H54 (cell line): ENCODE measurements at regions not wholly inside any gene's neighbourhood (a gene's known extent, or its start where the extent isn't known, plus 50 kb on each side); places are given as distances from the start of the nearest gene placed in this dataset.

Experiments used
- DNase-seq: peaks from one replicate; pipeline ENCODE4 v3.0.0; 2011; ENCODE audit warnings: low spot score, mixed read lengths; ENCODE audit not compliant: insufficient read length
- FAIRE-seq: peaks from 3 replicates; lab custom pipeline; 2011; peaks lifted over from hg19 to GRCh38; lab: Jason Lieb, UNC
- POLR2A ChIP-seq: IDR thresholded peaks from 2 replicates; pipeline ENCODE4 v1.6.1; 2011; ENCODE audit warnings: low read depth, mild to moderate bottlenecking, low read length

DNA sequence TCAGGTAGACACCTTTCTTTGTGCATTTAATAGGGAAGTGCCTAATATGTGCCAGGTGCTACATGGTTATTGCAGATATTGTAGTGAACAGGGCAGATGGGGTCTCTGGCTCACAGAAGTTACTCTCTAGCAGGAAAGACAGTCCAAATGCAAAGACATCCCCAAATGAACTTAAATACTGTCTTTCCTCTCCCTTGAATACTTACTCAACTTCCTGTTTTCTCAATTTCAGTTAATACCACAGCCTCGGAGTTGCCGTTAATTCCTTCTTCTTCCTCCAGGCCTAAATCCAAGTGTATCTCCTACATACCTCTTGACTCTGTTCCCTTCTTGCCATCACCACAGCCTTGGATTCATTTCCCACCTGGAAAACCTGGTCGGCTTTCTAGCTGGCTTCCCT, 134.3 kb upstream of the SESN3 start:
- no peak for DNase-seq
- no peak for TF ChIP-seq POLR2A
- no peak for FAIRE-seq

DNA sequence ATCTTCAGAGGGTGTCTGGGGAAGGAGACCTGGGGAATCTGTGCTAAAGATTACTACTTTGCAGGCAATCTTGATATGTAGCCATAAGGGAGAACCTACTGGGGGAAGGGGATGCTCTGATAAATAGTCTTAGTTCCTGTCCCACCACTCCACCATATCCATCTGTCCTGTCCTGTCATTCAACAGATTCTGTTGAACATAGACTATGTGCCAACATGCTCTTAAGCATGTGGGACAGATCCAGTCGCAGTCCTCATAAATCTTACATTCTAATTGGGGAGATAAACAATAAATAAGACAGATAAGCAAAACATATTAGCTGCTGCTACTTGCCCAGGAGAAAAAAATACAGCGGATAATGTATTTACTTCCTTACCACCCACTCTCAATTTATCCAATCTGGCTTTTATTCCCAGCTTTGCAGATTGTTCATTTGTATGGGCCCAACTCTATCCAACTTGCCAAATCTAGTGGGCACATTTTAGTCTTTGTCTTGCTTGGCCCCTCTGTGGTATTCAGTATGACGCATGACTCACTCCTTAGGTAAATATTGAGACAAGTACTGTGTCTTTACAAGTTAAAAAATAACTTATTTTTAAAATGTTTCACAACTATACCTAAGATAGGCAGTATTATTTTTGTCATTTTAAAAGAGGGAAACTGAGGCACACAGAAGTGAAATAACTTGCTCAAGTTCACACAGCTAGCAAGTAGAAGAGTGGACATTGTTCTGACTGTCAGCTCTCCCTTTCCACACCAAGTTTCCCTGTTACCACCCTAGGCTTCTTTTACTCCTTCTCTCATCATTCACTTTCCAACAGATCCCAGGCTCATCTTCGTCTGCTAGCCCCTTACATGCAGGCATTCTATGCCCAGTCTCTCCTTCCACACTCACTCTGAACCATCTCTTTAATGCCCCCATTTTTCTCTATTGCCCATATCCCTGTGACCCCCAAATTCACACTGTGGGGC, 133.6 kb upstream of the SESN3 start:
- no peak for TF ChIP-seq POLR2A
- DNase-seq: no peak
- FAIRE-seq: no peak

DNA sequence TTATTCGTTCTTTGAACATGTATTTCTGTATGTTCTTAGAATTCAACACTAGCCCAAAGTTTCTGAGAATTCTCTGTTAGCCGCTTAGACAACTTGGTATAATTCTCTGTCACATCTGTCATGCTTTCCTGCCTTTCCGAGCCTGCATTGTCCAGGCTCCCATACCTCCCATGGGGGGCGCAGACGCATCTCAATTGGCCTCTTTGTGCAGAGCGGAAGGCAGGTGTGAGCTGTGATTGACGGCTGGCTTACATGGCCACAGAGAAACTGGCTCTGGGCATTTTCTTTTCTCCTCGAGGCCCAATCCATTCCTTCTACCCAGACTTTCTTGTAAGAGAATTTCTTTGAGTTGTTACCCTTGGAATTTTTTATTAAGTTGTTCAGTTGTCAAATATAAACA, 132.7 kb upstream of the SESN3 start:
- DNase-seq: no peak
- no peak for TF ChIP-seq POLR2A
- no peak for FAIRE-seq

DNA sequence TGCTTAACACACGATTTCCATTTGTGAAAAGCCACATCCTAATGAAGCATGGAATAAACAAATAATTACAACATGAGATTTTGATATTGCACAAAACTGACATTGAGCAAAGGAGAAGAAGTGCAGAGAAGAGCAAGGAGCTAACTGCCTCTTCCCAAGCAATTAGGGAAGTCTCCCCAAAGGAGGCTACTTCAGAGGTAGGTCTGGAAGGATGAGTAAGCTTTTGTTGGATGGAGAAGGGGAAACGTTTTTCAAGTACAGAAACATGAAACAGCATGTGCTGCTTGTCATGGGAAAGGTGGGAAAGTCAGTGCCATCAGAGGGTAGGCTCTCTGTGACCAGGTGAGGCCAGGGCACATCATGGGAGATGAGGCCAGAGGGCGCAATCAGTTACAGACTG, 132.2 kb upstream of the SESN3 start:
- DNase-seq (no peak), FAIRE-seq (no peak)
- no peak for TF ChIP-seq POLR2A

DNA sequence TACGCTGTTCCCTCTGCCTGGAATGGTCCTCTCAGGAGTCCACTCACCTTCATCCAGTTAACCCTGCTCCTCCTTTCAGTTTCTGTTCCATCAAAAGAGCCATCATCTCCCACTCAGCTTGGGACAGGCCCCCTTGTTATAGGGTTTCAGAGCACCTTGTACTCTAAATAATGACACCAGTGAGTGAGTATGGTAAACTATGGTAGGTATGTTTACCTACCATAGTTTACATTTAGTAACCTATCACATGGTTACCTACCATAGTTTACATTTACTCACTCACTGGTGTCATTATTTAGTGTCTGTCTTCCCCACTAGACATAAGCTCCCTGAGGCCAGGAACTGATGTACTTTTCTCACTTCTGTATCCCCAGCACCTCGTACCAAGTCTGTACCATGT, 130.2 kb upstream of the SESN3 start:
- FAIRE-seq (no peak), DNase-seq (no peak)
- TF ChIP-seq POLR2A: no peak

DNA sequence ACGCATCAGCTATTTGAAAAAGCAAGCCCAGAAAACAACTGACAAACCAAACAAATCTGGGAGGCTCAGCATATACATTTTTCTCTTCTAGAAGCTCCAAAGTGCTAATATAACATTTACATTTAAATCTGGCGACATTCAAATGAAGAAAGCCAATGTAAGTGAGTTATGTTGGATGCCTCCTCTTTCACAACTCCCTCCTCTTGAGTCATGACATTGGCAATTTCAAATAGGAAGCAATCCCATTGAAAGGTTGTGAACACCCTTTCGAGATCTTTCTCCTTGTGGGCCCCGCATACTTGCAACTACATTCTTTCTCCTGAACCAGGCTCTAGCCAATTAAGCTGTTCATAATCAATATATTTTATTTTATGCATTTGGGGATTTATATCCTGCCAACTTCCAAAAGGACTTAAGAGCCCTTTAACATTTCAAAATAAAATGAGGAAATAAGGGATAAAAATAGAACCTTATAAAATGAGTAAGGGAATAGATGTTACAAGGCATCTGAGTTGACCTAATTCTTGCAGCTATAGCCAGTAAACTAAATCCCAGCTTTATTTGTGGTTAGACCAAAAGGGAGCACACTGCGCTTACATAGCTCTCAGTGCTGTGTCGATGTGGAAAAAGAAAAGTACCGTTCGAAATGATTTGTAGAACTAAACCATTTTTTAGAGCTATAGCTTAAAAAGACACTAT, 129.5 kb upstream of the SESN3 start:
- FAIRE-seq: no peak

DNA sequence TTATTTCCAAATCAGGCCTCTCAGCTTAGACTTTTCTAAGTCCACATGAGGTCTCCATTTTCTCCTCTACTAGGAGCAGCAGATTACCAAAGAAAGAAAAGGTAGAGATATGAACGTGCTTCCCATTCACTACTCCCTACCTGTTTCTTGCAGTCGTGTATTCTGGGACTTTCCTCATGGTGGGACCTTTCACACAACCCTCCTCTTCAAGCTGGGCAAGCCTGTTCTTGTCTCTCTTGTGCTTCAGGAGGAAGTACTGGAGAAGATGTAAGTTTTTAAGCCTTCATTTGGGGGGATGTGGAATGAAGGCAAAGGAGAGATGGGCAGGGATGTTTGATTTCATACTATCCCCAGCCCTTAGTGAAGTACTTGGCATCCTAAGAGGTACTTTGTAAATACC, 128.8 kb upstream of the SESN3 start:
- FAIRE-seq (no peak), DNase-seq (no peak)
- TF ChIP-seq POLR2A: no peak

More for the DNA sequence above, 129.5 kb upstream of the SESN3 start:
- no peak for TF ChIP-seq POLR2A
- DNase-seq: no peak

DNA sequence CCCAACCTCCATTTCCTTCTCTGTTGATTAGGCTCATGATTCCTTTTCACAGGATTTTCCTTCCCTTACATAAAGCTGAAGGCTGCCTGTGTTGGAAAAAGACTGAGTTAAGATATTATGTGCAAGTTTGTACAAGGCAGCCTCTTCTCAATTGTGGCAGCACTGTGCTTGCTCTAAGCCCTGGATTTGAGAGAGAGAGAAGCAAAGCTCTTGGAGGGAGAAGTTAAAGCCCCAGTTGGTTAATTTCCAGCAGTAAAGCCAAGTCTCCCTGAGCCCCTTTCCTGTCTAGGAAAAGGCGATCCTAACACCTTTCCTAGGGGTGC, 128.3 kb upstream of the SESN3 start:
- no peak for TF ChIP-seq POLR2A
- FAIRE-seq: no peak
- DNase-seq: no peak

DNA sequence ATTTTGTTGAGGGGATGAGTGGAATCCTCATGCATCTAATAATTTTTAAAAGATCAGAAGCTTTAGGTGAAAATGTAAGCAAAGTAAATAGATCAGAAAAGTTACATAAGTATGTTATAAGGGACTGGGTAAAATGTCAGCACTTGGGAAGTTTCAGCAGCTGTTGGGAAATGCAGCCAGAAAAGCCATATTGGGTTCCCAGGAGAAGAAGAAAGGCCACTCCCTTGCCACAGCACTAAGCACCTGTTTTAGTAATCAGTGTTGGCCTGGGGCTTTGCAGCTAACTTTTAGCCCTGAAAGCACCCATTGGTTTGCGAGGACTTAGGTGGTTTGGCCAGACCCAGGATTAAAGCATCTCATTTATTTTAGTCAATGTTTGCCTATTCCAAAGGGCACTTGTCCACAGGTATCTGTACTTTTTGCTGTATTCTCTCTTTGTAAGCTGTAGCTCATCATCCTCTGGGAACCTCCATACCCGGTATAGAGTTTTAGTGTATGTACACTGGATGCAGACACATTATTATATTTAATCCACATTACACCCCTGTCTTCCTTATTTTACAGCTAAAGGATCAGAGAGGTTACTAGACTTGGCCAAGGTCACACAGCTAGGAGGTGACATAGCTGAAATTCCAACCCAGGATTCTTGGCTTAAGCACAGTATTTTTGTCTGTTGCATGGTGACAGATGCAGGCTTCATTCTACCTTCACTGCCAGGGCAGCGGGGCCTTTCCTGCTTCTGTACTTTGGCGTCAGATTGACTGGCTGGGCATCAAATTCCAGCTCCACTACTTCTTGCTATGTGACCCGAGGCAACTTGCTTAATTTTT, 127.7 kb upstream of the SESN3 start:
- DNase-seq (no peak), FAIRE-seq (no peak)
- TF ChIP-seq POLR2A: no peak

DNA sequence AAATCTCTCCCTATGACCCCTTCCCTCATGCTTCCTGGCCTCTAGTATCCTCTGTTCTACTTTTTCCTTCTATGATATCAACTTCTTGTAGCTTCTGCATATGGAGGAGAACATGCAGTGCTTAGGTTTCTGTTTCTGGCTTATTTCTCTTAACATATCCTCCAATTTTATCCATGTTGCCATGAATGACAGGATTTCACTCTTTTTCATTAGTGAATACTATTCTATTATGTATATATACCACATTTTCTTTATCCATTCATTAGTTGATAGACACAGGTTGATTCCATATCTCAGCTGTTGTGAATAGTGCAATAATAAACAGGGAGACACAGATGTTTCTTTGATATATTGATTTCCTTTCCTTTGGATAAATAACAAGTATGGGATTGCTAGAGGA, 123.3 kb upstream of the SESN3 start:
- FAIRE-seq (no peak), DNase-seq (no peak)
- TF ChIP-seq POLR2A: no peak

DNA sequence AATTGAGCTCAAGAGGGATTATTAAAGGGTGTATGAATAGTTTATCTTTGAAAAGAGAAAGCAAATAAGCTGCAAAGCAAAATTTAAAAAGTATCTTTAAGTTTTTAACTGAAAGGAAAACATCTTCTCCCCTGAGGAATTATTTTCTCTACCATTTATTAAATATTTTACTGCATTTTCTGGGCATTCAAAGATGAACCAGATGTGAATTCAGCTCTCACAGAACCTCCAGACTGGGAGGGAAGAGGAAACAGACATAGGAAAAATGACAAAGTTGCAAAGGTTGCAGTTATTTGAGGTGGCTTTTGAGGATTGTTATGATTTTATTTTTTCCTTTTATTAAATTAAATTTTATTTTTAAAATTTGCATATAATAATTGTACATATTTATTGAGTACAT, 122.7 kb upstream of the SESN3 start:
- FAIRE-seq (no peak), DNase-seq (no peak)

DNA sequence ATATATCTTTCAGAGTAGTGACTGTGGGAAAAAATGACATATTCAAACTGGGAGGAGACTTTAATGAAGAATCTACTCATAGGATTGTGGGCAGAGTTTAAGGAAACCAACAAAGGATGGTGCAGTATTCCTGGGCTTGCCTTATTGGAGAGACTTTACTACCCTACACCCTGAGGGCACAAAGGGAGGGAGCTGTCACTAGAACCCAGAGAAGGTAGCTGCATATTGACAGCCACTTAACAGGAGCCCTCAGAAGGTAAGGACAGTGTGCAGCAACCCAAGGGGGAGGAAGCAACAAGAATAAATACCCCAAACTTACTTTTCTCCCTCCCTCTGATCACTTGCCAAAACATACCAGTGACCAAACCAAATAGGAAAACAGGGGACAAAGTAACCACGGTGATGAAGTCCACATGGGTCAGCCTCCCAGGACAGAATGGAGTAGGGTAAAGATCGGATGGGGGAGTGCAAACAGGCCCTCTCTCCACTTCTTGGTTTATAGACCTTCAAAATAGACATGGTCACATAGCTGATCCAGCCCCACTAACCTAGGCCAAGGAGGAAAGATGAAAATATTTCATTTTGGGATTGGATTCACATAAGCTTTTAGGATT, 121.8 kb upstream of the SESN3 start:
- no peak for TF ChIP-seq POLR2A
- DNase-seq (no peak), FAIRE-seq (no peak)

More for the DNA sequence above, 122.7 kb upstream of the SESN3 start:
- TF ChIP-seq POLR2A: no peak

DNA sequence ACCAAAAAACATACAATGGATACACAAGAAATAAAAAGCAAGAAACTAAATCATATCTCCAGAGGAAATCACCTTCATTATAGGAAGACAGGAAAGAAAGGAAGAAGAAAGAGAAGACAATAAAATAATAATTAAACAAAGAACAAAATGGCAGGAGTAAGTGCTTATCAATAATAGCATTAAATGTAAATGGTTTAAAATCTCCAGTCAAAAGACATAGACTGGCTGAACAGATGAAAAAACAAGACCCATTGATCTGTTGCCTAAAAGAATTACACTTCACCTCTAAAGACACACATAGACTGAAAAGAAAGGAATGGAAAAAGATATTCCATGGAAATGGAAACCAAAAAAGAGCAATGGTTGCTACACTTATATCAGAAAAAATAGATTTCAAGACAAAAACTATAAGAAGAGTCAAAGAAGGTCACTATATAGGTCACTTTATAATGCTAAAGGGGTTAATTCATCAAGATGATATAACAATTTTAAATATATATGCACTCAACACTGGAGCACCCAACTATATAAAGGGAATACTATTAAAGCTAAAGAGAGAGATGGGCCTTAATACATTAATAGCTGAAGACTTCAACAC, 118.4 kb upstream of the SESN3 start:
- DNase-seq (no peak), FAIRE-seq (no peak)
- TF ChIP-seq POLR2A: no peak
